HCT116 (cell line): ENCODE measurements at regions not wholly inside any gene's neighbourhood (a gene's known extent, or its start where the extent isn't known, plus 50 kb on each side); places are given as distances from the start of the nearest gene placed in this dataset.

ENCODE experiments used
- ATAC-seq: fragments of 200-7000 bp; cut with Tn5 transposase; 2 replicates; pipeline ENCODE4 v1.9.1; 2020; ENCODE audit warnings: mild to moderate bottlenecking, moderate library complexity
- BruUV-seq: library from RNA; stranded (reverse); fragments of 400-500 nt; replicated peaks from 2 replicates; lab custom pipeline; 2021; lab: Mats Ljungman, UMichigan
- CTCF ChIA-PET: fragments of 300-600 bp; sonication (Branson Sonifier 250); formaldehyde crosslinking; loops from one replicate; lab custom pipeline; 2021; ENCODE audit warnings: antibody characterized with exemption; lab: Charles Lee
- POLR2A ChIA-PET: fragments of 300-600, 350-600 bp; sonication (Branson Sonifier 250); formaldehyde crosslinking; loops from one replicate; lab custom pipeline; 2021; ENCODE audit warnings: antibody characterized with exemption; lab: Charles Lee
- RAD21 ChIA-PET, 2 experiments: fragments of 300-600 bp; sonication (Branson Sonifier 250); formaldehyde crosslinking; loops; one replicate each; lab custom pipeline; 2023; ENCODE audit warnings: low total read pairs in 2 of 2; ENCODE audit not compliant: uncharacterized antibody in 2 of 2, unreplicated experiment in 2 of 2, low non-redundant PET in 1 of 2; lab: Charles Lee
- DNase-seq: peaks from one replicate; pipeline ENCODE4 v3.0.0-alpha.2; 2010; ENCODE audit warnings: low read depth, low spot score
- H2AFZ ChIP-seq: fragments of 200-600 bp; shearing (Covaris generic), sonication (generic); 2 replicates; pipeline ENCODE4 v1.6.1; 2017; ENCODE audit warnings: low read depth, mixed run types, mixed read lengths, antibody characterized with exemption, low read length; ENCODE audit not compliant: poor library complexity, severe bottlenecking
- H3K27ac ChIP-seq: 2 replicates; pipeline ENCODE4 v1.5.1; 2012; ENCODE audit warnings: low read depth, low read length
- H3K27me3 ChIP-seq: fragments of 200-600 bp; sonication (generic); 2 replicates; pipeline ENCODE4 v1.6.1; 2016; ENCODE audit warnings: mixed run types, low read length, mixed read lengths; ENCODE audit not compliant: insufficient read depth
- H3K36me3 ChIP-seq, 2 experiments: fragments of 200-500 bp in 1 of 2; fragments of 200-600 bp in 1 of 2; sonication (Bioruptor generic) in 1 of 2; sonication (generic) in 1 of 2; 2 replicates each; pipeline versions ENCODE4 v1.5.1 to v1.6.1; 2014 to 2016; ENCODE audit warnings: low read length in 2 of 2, inconsistent platforms in 1 of 2, mixed read lengths in 1 of 2, mixed run types in 1 of 2; ENCODE audit not compliant: insufficient read depth in 2 of 2, control insufficient read depth in 1 of 2
- H3K4me1 ChIP-seq, 2 experiments: fragments of 200-600 bp in 1 of 2; sonication (generic) in 1 of 2; 2 replicates each; pipeline versions ENCODE4 v1.5.1 to v1.6.1; 2012 to 2017; ENCODE audit warnings: low read length in 2 of 2, inconsistent platforms in 1 of 2, mild to moderate bottlenecking in 1 of 2, mixed read lengths in 1 of 2, mixed run types in 1 of 2, moderate library complexity in 1 of 2; ENCODE audit not compliant: insufficient read depth in 2 of 2, control insufficient read depth in 1 of 2
- H3K4me2 ChIP-seq: fragments of 200-600 bp; sonication (generic); 2 replicates; pipeline ENCODE4 v1.6.1; 2017; ENCODE audit warnings: mixed run types, low read length, mixed read lengths
- H3K4me3 ChIP-seq, 2 experiments: fragments of 200-600 bp in 1 of 2; sonication (generic) in 1 of 2; replicated peaks in 1 of 2; 2 replicates each; pipeline ENCODE4 v1.5.1; 2011 to 2016; ENCODE audit warnings: low read length in 2 of 2, control low read depth in 1 of 2, low read depth in 1 of 2, mild to moderate bottlenecking in 1 of 2, mixed read lengths in 1 of 2, mixed run types in 1 of 2
- H3K79me2 ChIP-seq: fragments of 200-600 bp; sonication (generic); 2 replicates; pipeline ENCODE4 v1.6.1; 2017; ENCODE audit warnings: mild to moderate bottlenecking, mixed run types, low read length, moderate library complexity, mixed read lengths; ENCODE audit not compliant: insufficient read depth
- H3K9ac ChIP-seq: fragments of 200-600 bp; sonication (generic); 2 replicates; pipeline ENCODE4 v1.6.1; 2016; ENCODE audit warnings: low read length, mixed read lengths
- H3K9me2 ChIP-seq: fragments of 200-600 bp; sonication (generic), shearing (Covaris generic); 2 replicates; pipeline ENCODE4 v1.6.1; 2017; ENCODE audit warnings: mixed run types, mild to moderate bottlenecking, moderate library complexity; ENCODE audit not compliant: insufficient read depth
- H3K9me3 ChIP-seq, 2 experiments: fragments of 200-500 bp in 1 of 2; fragments of 200-600 bp in 1 of 2; sonication (Bioruptor generic) in 1 of 2; sonication (generic) in 1 of 2; 2 replicates each; pipeline ENCODE4 v1.6.1; 2014 to 2017; ENCODE audit warnings: low read length in 2 of 2, mixed read lengths in 2 of 2, inconsistent platforms in 1 of 2, low read depth in 1 of 2, mild to moderate bottlenecking in 1 of 2, mixed run types in 1 of 2, moderate library complexity in 1 of 2; ENCODE audit not compliant: control insufficient read depth in 1 of 2, insufficient read depth in 1 of 2
- H4K20me1 ChIP-seq: fragments of 200-600 bp; sonication (generic), shearing (Covaris generic); 2 replicates; pipeline ENCODE4 v1.6.1; 2017; ENCODE audit warnings: mixed run types, mild to moderate bottlenecking, moderate library complexity; ENCODE audit not compliant: insufficient read depth
- ELF1 ChIP-seq: IDR thresholded peaks from 2 replicates; pipeline ENCODE4 v1.6.1; 2012; ENCODE audit warnings: low read depth, borderline replicate concordance
- EZH2 ChIP-seq: fragments of 200-600 bp; sonication (generic); IDR thresholded peaks from 2 replicates; pipeline ENCODE4 v1.6.1; 2017; ENCODE audit warnings: antibody characterized with exemption, mixed run types
- JUND ChIP-seq: IDR thresholded peaks from 2 replicates; pipeline ENCODE4 v1.6.1; 2012
- RAD21 ChIP-seq: IDR thresholded peaks from 2 replicates; pipeline ENCODE4 v1.6.1; 2012; ENCODE audit warnings: low read depth, mild to moderate bottlenecking
- TCF7L2 ChIP-seq: IDR thresholded peaks from 2 replicates; pipeline ENCODE4 v1.7.0; 2011; ENCODE audit warnings: borderline replicate concordance, inconsistent platforms; ENCODE audit not compliant: insufficient read depth, insufficient read length; ENCODE audit errors: extremely low read depth
- YY1 ChIP-seq: IDR thresholded peaks from 2 replicates; pipeline ENCODE4 v1.6.1; 2011; ENCODE audit warnings: low read length, low read depth, moderate library complexity, mild to moderate bottlenecking; ENCODE audit not compliant: insufficient replicate concordance; ENCODE audit errors: extremely low read depth
- intact Hi-C: fragments of 100-400 bp; cut with micrococcal nuclease; formaldehyde crosslinking; loops from 2 replicates; pipeline ENCODE4 v1.10.0; 2022
- TF ChIP-seq, protein P1 (sequence below), 3 experiments: fragments of 200-600 bp in 1 of 3; sonication (generic) in 1 of 3; IDR thresholded peaks in 2 of 3; conservative IDR thresholded peaks in 1 of 3; 2 replicates each; pipeline ENCODE4 v1.5.1; 2012 to 2017; ENCODE audit warnings: low read depth in 2 of 3, low read length in 2 of 3, antibody characterized with exemption in 1 of 3, borderline replicate concordance in 1 of 3, control low read depth in 1 of 3, mild to moderate bottlenecking in 1 of 3, mixed read lengths in 1 of 3, mixed run types in 1 of 3, moderate library complexity in 1 of 3; ENCODE audit not compliant: insufficient read depth in 1 of 3

DNA sequence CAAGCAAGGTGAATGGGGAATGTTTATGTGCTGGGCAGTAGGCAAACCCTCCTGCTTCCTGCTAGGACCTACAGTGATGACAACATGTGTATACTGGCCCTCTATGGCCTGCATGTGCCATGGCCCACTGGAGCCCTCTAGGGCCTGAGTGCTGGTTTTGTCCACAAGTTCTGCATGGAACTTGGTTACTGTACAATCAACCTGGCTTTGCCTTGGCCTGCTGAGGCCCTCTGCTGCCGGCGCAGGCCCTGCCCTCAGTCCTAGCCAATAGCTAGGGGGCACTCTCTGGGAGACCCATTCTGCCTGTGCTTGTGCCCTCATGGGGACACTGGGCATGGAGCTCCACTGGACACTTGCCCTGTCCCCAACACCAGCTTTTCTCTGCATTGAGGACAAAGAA lies 138.6 kb upstream of the NGF start:
- ChIA-PET RAD21 (no interaction called here), POLR2A (no interaction called here)

GRCh38 chr1:115475901-115476300 lies 137.9 kb upstream of the NGF start:
- no peak for TF ChIP-seq JUND
- no peak for TF ChIP-seq RAD21
- TF ChIP-seq ELF1, result no peak
- no peak for TF ChIP-seq TCF7L2
- TF ChIP-seq YY1, result no peak
- TF ChIP-seq, all 23 proteins: peak for 0
- intact Hi-C loops, result no loop called here
- Histone ChIP-seq H3K9me3 (no peaks in the 10 kb centered on the region), H3K27me3 (no peaks in the 10 kb centered on the region), H3K4me3 (no peak overlapping the region), H3K36me3 (no peaks in the 10 kb centered on the region), H4K20me1 (no peaks in the 10 kb centered on the region), H2AFZ (no peak overlapping the region), H3K79me2 (no peaks in the 10 kb centered on the region), H3K4me2 (no peak overlapping the region), H3K27ac (no peak overlapping the region), H3K9me2 (no peaks in the 10 kb centered on the region), H3K4me1 (no peaks in the 10 kb centered on the region), H3K9ac (no peak overlapping the region)
- DNase-seq, result no peak
- RAD21 ChIA-PET, result no interaction called here
- POLR2A ChIA-PET, result no interaction called here
- CTCF ChIA-PET, result no interaction called here
- ATAC-seq, result no peak
- no TSS peak for BruUV-seq

More for the DNA sequence above, 138.6 kb upstream of the NGF start:
- no peak overlapping the region for H3K4me3 ChIP-seq
- H3K27ac ChIP-seq, result no peak overlapping the region
- no peaks in the 10 kb centered on the region for H3K27me3 ChIP-seq
- H3K9ac ChIP-seq, result no peak overlapping the region
- intact Hi-C loops, result no loop called here
- H3K36me3 ChIP-seq, result no peaks in the 10 kb centered on the region
- no TSS peak for BruUV-seq
- ATAC-seq (peak; percentile 87), DNase-seq (no peak)
- CTCF ChIA-PET, result no interaction called here
- H3K4me1 ChIP-seq, result no peaks in the 10 kb centered on the region
- H3K9me2 ChIP-seq, result no peaks in the 10 kb centered on the region
- H4K20me1 ChIP-seq, result no peaks in the 10 kb centered on the region
- no peak overlapping the region for H2AFZ ChIP-seq
- no peak for TF ChIP-seq EZH2
- TF ChIP-seq, protein P1, sequence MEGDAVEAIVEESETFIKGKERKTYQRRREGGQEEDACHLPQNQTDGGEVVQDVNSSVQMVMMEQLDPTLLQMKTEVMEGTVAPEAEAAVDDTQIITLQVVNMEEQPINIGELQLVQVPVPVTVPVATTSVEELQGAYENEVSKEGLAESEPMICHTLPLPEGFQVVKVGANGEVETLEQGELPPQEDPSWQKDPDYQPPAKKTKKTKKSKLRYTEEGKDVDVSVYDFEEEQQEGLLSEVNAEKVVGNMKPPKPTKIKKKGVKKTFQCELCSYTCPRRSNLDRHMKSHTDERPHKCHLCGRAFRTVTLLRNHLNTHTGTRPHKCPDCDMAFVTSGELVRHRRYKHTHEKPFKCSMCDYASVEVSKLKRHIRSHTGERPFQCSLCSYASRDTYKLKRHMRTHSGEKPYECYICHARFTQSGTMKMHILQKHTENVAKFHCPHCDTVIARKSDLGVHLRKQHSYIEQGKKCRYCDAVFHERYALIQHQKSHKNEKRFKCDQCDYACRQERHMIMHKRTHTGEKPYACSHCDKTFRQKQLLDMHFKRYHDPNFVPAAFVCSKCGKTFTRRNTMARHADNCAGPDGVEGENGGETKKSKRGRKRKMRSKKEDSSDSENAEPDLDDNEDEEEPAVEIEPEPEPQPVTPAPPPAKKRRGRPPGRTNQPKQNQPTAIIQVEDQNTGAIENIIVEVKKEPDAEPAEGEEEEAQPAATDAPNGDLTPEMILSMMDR (IDR thresholded peaks at IDR 0.05 in 2 of 3, conservative IDR thresholded peaks at IDR 0.05 in 1 of 3; ENCODE audit: borderline replicate concordance in 1 of 3, insufficient read depth in 1 of 3, low read depth in 2 of 3, low read length in 2 of 3), result peak; percentile 17 to 45 (median 18); a peak in 2 of 6 replicates
- TF ChIP-seq RAD21, result peak; percentile 36
- no peaks in the 10 kb centered on the region for H3K9me3 ChIP-seq
- H3K4me2 ChIP-seq, result no peak overlapping the region
- no peaks in the 10 kb centered on the region for H3K79me2 ChIP-seq
